ENCODE measurements at regions not wholly inside any gene's neighbourhood (a gene's known extent, or its start where the extent isn't known, plus 50 kb on each side); places are given as distances from the start of the nearest gene placed in this dataset.

DNA sequence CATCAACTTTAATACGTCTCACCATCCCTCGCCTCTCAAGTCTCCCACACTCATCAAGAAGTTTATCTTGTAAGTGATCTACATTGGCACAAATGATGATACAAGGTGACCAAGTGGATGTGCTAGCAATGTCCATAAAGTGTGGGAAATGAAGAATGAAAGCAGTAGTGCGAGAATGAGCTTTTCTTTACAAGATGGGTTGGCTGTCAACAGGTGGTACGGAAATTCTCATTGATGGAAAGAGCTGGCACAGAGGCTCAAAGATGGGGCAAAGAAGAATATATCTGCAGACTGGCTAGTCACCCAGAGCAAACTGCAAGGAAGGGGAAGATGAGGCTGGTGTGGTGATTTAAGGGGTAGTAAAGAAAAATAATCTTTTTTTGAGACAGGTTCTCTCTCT, 640.8 kb downstream of the MAT2B start:
- TF ChIP-seq, protein P1, sequence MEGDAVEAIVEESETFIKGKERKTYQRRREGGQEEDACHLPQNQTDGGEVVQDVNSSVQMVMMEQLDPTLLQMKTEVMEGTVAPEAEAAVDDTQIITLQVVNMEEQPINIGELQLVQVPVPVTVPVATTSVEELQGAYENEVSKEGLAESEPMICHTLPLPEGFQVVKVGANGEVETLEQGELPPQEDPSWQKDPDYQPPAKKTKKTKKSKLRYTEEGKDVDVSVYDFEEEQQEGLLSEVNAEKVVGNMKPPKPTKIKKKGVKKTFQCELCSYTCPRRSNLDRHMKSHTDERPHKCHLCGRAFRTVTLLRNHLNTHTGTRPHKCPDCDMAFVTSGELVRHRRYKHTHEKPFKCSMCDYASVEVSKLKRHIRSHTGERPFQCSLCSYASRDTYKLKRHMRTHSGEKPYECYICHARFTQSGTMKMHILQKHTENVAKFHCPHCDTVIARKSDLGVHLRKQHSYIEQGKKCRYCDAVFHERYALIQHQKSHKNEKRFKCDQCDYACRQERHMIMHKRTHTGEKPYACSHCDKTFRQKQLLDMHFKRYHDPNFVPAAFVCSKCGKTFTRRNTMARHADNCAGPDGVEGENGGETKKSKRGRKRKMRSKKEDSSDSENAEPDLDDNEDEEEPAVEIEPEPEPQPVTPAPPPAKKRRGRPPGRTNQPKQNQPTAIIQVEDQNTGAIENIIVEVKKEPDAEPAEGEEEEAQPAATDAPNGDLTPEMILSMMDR (IDR thresholded peaks at IDR 0.05; ENCODE audit: low read length) = no peak
- no peak for TF ChIP-seq EZH2 (IDR thresholded peaks at IDR 0.05; ENCODE audit: borderline replicate concordance, low read length)
